ENCODE measurements at regions not wholly inside any gene's neighbourhood (a gene's known extent, or its start where the extent isn't known, plus 50 kb on each side); places are given as distances from the start of the nearest gene placed in this dataset.
A peak's percentile ranks its signal among the peaks of the same experiment; 100 is the strongest.

- no peak for FAIRE-seq
Measured at GRCh38 chr12:72082986-72083820, 144.6 kb downstream of the TPH2 start.

- FAIRE-seq = no peak
Measured at GRCh38 chr12:72084061-72084460, 145.4 kb downstream of the TPH2 start.

GRCh38 chr12:72084880-72085279, 146.2 kb downstream of the TPH2 start:
- no peak for FAIRE-seq

- FAIRE-seq = peak; percentile 86
Measured at GRCh38 chr12:72089678-72090077, 151.0 kb downstream of the TPH2 start.

- FAIRE-seq = no peak
Measured at GRCh38 chr12:72093424-72093823, 154.8 kb downstream of the TPH2 start.

- FAIRE-seq = no peak
Measured at GRCh38 chr12:72093930-72094329, 155.3 kb downstream of the TPH2 start.

- no peak for FAIRE-seq
Measured at GRCh38 chr12:72094490-72094889, 155.8 kb downstream of the TPH2 start.

- FAIRE-seq = no peak
Measured at GRCh38 chr12:72095025-72095424, 156.4 kb downstream of the TPH2 start.

- no peak for FAIRE-seq
Measured at GRCh38 chr12:72098622-72099021, 160.0 kb downstream of the TPH2 start.

- no peak for FAIRE-seq
Measured at GRCh38 chr12:72100854-72101253, 162.2 kb downstream of the TPH2 start.

GRCh38 chr12:72102150-72102549, 163.5 kb downstream of the TPH2 start:
- FAIRE-seq = no peak

- no peak for FAIRE-seq
Measured at GRCh38 chr12:72105849-72106248, 166.3 kb upstream of the TRHDE start.

- FAIRE-seq = no peak
Measured at GRCh38 chr12:72110937-72111650, 161.1 kb upstream of the TRHDE start.

- no peak for FAIRE-seq
Measured at GRCh38 chr12:72111706-72112105, 160.5 kb upstream of the TRHDE start.

GRCh38 chr12:72133497-72134055, 138.6 kb upstream of the TRHDE start:
- FAIRE-seq = no peak

GRCh38 chr12:72134246-72135020, 137.7 kb upstream of the TRHDE start:
- FAIRE-seq = no peak

- no peak for FAIRE-seq
Measured at GRCh38 chr12:72135021-72135301, 137.2 kb upstream of the TRHDE start.

GRCh38 chr12:72136792-72137191, 135.4 kb upstream of the TRHDE start:
- no peak for FAIRE-seq

- FAIRE-seq = no peak
Measured at GRCh38 chr12:72139411-72139810, 132.8 kb upstream of the TRHDE start.

- no peak for FAIRE-seq
Measured at GRCh38 chr12:72141381-72141780, 130.8 kb upstream of the TRHDE start.

- no peak for FAIRE-seq
Measured at GRCh38 chr12:72144553-72144952, 127.6 kb upstream of the TRHDE start.

- FAIRE-seq = no peak
Measured at GRCh38 chr12:72146495-72146894, 125.7 kb upstream of the TRHDE start.

GRCh38 chr12:72148709-72149108, 123.5 kb upstream of the TRHDE start:
- no peak for FAIRE-seq
